ENCODE measurements at regions not wholly inside any gene's neighbourhood (a gene's known extent, or its start where the extent isn't known, plus 50 kb on each side); places are given as distances from the start of the nearest gene placed in this dataset.
"Not testable (repeated sequence)": the region's sequence is repeated elsewhere in the genome, so short reads cannot be mapped to it uniquely, and the experiment has no call there.

GRCh38 chr3:18703798-18704197 lies 278.7 kb upstream of the SATB1 start:
- no peak for DNase-seq
- H3K27ac ChIP-seq (ENCODE audit: low read depth in 1 of 2, low read length in 2 of 2): no peak overlapping the region
- H3K4me1 ChIP-seq (ENCODE audit: control insufficient read depth in 1 of 2, insufficient read depth in 2 of 2, low read length in 2 of 2): no peaks in the 10 kb centered on the region
- no peak overlapping the region for H3K4me2 ChIP-seq (replicated peaks; ENCODE audit: extremely low read depth, low read length, poor library complexity, severe bottlenecking)
- no peak overlapping the region for H3K9ac ChIP-seq (ENCODE audit: insufficient read depth, low read length, poor library complexity, severe bottlenecking)
- no peaks in the 10 kb centered on the region for H3K36me3 Mint-ChIP-seq
- no peaks in the 10 kb centered on the region for H3K36me3 ChIP-seq (replicated peaks in 1 of 2; ENCODE audit: control insufficient read depth in 1 of 2, insufficient read depth in 2 of 2, low read length in 2 of 2)
- H3K4me1 Mint-ChIP-seq: no peaks in the 10 kb centered on the region
- peaks cover 0 to 16% (median 8%) of the 10 kb centered on the region in 7 donors for H3K9me3 Mint-ChIP-seq
- H3K9me3 ChIP-seq (replicated peaks in 1 of 2; ENCODE audit: control insufficient read depth in 1 of 2, insufficient read depth in 1 of 2, low read length in 2 of 2): no peaks in the 10 kb centered on the region
- H3K4me3 ChIP-seq (replicated peaks in 1 of 3; ENCODE audit: low read depth in 2 of 3, low read length in 3 of 3): no peak overlapping the region
- H3K27me3 Mint-ChIP-seq (ENCODE audit: low read depth in 3 of 3): no peaks in the 10 kb centered on the region
- H3K79me2 ChIP-seq (ENCODE audit: insufficient read depth, low read length): no peaks in the 10 kb centered on the region
- TF ChIP-seq CTCF (IDR thresholded peaks at IDR 0.05): no peak
- intact Hi-C loops (cut with micrococcal nuclease): loop anchor here in 1 of 2 donors (10.0 kb wide), 1 partner anchor 629 kb away; no protein-coding TSS in a partner anchor
- H3K27ac Mint-ChIP-seq: no peak overlapping the region
- no peaks in the 10 kb centered on the region for H4K20me1 ChIP-seq (ENCODE audit: insufficient read depth, low read length)
- no peak overlapping the region for H3K4me3 Mint-ChIP-seq
- no peak overlapping the region for H2AFZ ChIP-seq (ENCODE audit: insufficient read depth, low read depth, low read length, poor library complexity, severe bottlenecking)
- no peaks in the 10 kb centered on the region for H3K27me3 ChIP-seq (ENCODE audit: control insufficient read depth in 2 of 2, insufficient read depth in 2 of 2, low read length in 2 of 2)

GRCh38 chr3:18693588-18694329 lies 268.6 kb upstream of the SATB1 start:
- 96% methylated on average over 15 of the region's 33 CpGs for WGBS (ENCODE audit: insufficient coverage)

More at GRCh38 chr3:18693588-18694329, 268.6 kb upstream of the SATB1 start:
- H4K20me1 ChIP-seq (ENCODE audit: insufficient read depth, low read length); intact Hi-C loops (cut with micrococcal nuclease); H3K36me3 Mint-ChIP-seq; H2AFZ ChIP-seq (ENCODE audit: insufficient read depth, low read depth, low read length, poor library complexity, severe bottlenecking); H3K27me3 ChIP-seq (ENCODE audit: control insufficient read depth in 2 of 2, insufficient read depth in 2 of 2, low read length in 2 of 2); H3K4me3 Mint-ChIP-seq; H3K27ac ChIP-seq (ENCODE audit: low read depth in 1 of 2, low read length in 2 of 2); H3K79me2 ChIP-seq (ENCODE audit: insufficient read depth, low read length); H3K9me3 ChIP-seq (replicated peaks in 1 of 2; ENCODE audit: control insufficient read depth in 1 of 2, insufficient read depth in 1 of 2, low read length in 2 of 2); H3K27me3 Mint-ChIP-seq (ENCODE audit: low read depth in 3 of 3); H3K4me2 ChIP-seq (replicated peaks; ENCODE audit: extremely low read depth, low read length, poor library complexity, severe bottlenecking); H3K36me3 ChIP-seq (replicated peaks in 1 of 2; ENCODE audit: control insufficient read depth in 1 of 2, insufficient read depth in 2 of 2, low read length in 2 of 2); H3K4me1 ChIP-seq (ENCODE audit: control insufficient read depth in 1 of 2, insufficient read depth in 2 of 2, low read length in 2 of 2); H3K4me1 Mint-ChIP-seq; DNase-seq; H3K4me3 ChIP-seq (replicated peaks in 1 of 3; ENCODE audit: low read depth in 2 of 3, low read length in 3 of 3); H3K9ac ChIP-seq (ENCODE audit: insufficient read depth, low read length, poor library complexity, severe bottlenecking); H3K27ac Mint-ChIP-seq: not testable (repeated sequence)
- peaks cover 0 to 12% (median 7%) of the 10 kb centered on the region in 7 donors for H3K9me3 Mint-ChIP-seq
